Panc1 (cell line): ENCODE measurements at regions not wholly inside any gene's neighbourhood (a gene's known extent, or its start where the extent isn't known, plus 50 kb on each side); places are given as distances from the start of the nearest gene placed in this dataset.

Source experiments
- ATAC-seq: fragments of 200-7000 bp; cut with Tn5 transposase; 2 replicates; pipeline ENCODE4 v1.9.1; 2020; ENCODE audit warnings: mild to moderate bottlenecking, moderate library complexity
- BruUV-seq: library from RNA; stranded (reverse); fragments of 400-500 nt; replicated peaks from 2 replicates; lab custom pipeline; 2021; lab: Mats Ljungman, UMichigan
- CTCF ChIA-PET: fragments of 300-600 bp; sonication (Branson Sonifier 250); formaldehyde crosslinking; loops from one replicate; lab custom pipeline; 2022; ENCODE audit warnings: antibody characterized with exemption; lab: Charles Lee
- POLR2A ChIA-PET: fragments of 300-600 bp; sonication (Branson Sonifier 250); formaldehyde crosslinking; loops from one replicate; lab custom pipeline; 2022; ENCODE audit warnings: antibody characterized with exemption; lab: Charles Lee
- DNase-seq: peaks from one replicate; pipeline ENCODE4 v3.0.0-alpha.2; 2010; ENCODE audit warnings: low read depth, low spot score
- H3K27ac ChIP-seq: 2 replicates; pipeline ENCODE4 v1.5.1; 2011; ENCODE audit warnings: mild to moderate bottlenecking, low read length, inconsistent platforms
- H3K27me3 ChIP-seq: fragments of 200-500 bp; sonication (Bioruptor generic); 2 replicates; pipeline ENCODE4 v1.6.0; 2014; ENCODE audit warnings: low read length, inconsistent platforms; ENCODE audit not compliant: control insufficient read depth, insufficient read depth
- H3K36me3 ChIP-seq: fragments of 200-500 bp; sonication (Bioruptor generic); 2 replicates; pipeline ENCODE4 v1.5.1; 2014; ENCODE audit warnings: inconsistent platforms, mild to moderate bottlenecking, low read length, moderate library complexity; ENCODE audit not compliant: control insufficient read depth, insufficient read depth
- H3K4me1 ChIP-seq: 2 replicates; pipeline ENCODE4 v1.5.1; 2011; ENCODE audit warnings: inconsistent platforms, mild to moderate bottlenecking, low read length, moderate library complexity; ENCODE audit not compliant: control insufficient read depth, insufficient read depth
- H3K4me3 ChIP-seq, 2 experiments: 2 replicates each; pipeline ENCODE4 v1.5.1; 2011 to 2012; ENCODE audit warnings: low read depth in 2 of 2, low read length in 2 of 2, mild to moderate bottlenecking in 2 of 2, inconsistent platforms in 1 of 2, moderate library complexity in 1 of 2
- H3K9me3 ChIP-seq: fragments of 200-500 bp; sonication (Bioruptor generic); 2 replicates; pipeline ENCODE4 v1.5.1; 2014; ENCODE audit warnings: low read depth, mild to moderate bottlenecking, inconsistent platforms, low read length, moderate library complexity; ENCODE audit not compliant: control insufficient read depth, insufficient read depth
- CTCF ChIP-seq: fragments of 450-650 bp; IDR thresholded peaks from 2 replicates; pipeline ENCODE4 v1.5.1; 2017; ENCODE audit warnings: mild to moderate bottlenecking
- POLR2AphosphoS5 ChIP-seq: IDR thresholded peaks from 2 replicates; pipeline ENCODE4 v1.6.1; 2012; ENCODE audit warnings: mild to moderate bottlenecking, low read depth, low read length, moderate library complexity
- REST ChIP-seq, 2 experiments: IDR thresholded peaks; 2 replicates each; pipeline ENCODE4 v1.6.1; 2011 to 2012; ENCODE audit warnings: low read depth in 2 of 2, control low read depth in 1 of 2, low read length in 1 of 2, mild to moderate bottlenecking in 1 of 2, moderate library complexity in 1 of 2; ENCODE audit not compliant: insufficient read depth in 1 of 2
- SIN3A ChIP-seq: IDR thresholded peaks from 2 replicates; pipeline ENCODE4 v1.6.1; 2012; ENCODE audit warnings: low read depth, mild to moderate bottlenecking, low read length, moderate library complexity, borderline replicate concordance; ENCODE audit not compliant: insufficient read depth
- TCF7L2 ChIP-seq: IDR thresholded peaks from 2 replicates; pipeline ENCODE4 v1.6.1; 2011; ENCODE audit warnings: mild to moderate bottlenecking, low read depth, low read length, inconsistent platforms
- in situ Hi-C: cut with HindIII; loops from 2 replicates; pipeline ENCODE4 v1.10.0; 2016; ENCODE audit warnings: low sequenced_read_pairs, low pct_unique_long_range_greater_than_20kb
- intact Hi-C: fragments of 100-400 bp; cut with micrococcal nuclease; formaldehyde crosslinking; loops from one replicate; pipeline ENCODE4 v1.10.0; 2022; ENCODE audit not compliant: unreplicated experiment

- CTCF ChIA-PET: no interaction called here
- H3K27me3 ChIP-seq: no peaks in the 10 kb centered on the region
- no peaks in the 10 kb centered on the region for H3K9me3 ChIP-seq
- no peak overlapping the region for H3K27ac ChIP-seq
- intact Hi-C loops: no loop called here
- ATAC-seq: no peak
- POLR2A ChIA-PET: no interaction called here
- H3K36me3 ChIP-seq: no peaks in the 10 kb centered on the region
- DNase-seq: no peak
- no peak overlapping the region for H3K4me3 ChIP-seq
- in situ Hi-C loops: no loop called here
- BruUV-seq: no TSS peak
- H3K4me1 ChIP-seq: no peaks in the 10 kb centered on the region
- TF ChIP-seq REST (IDR thresholded peaks at IDR 0.05; ENCODE audit: insufficient read depth in 1 of 2, low read depth in 2 of 2, low read length in 1 of 2) (no peak), POLR2AphosphoS5 (no peak), CTCF (no peak), TCF7L2 (no peak), SIN3A (no peak)
Observed at GRCh38 chr18:53800171-53800570, 424.3 kb downstream of the MBD2 start.

GRCh38 chr18:53799134-53799533 lies 425.3 kb downstream of the MBD2 start:
- in situ Hi-C loops (no loop called here), intact Hi-C loops (no loop called here)
- no peak for TF ChIP-seq TCF7L2
- TF ChIP-seq REST (IDR thresholded peaks at IDR 0.05; ENCODE audit: insufficient read depth in 1 of 2, low read depth in 2 of 2, low read length in 1 of 2): no peak
- no peak overlapping the region for H3K27ac ChIP-seq
- BruUV-seq: no TSS peak
- no peaks in the 10 kb centered on the region for H3K27me3 ChIP-seq
- H3K36me3 ChIP-seq: no peaks in the 10 kb centered on the region
- H3K9me3 ChIP-seq: no peaks in the 10 kb centered on the region
- no peak for DNase-seq
- CTCF ChIA-PET: no interaction called here
- H3K4me1 ChIP-seq: no peaks in the 10 kb centered on the region
- no peak overlapping the region for H3K4me3 ChIP-seq
- no peak for ATAC-seq
- POLR2A ChIA-PET: no interaction called here
